CD4-positive, alpha-beta T cell treated with Interleukin-10 for 1 hour (primary cell): ENCODE measurements at regions not wholly inside any gene's neighbourhood (a gene's known extent, or its start where the extent isn't known, plus 50 kb on each side); places are given as distances from the start of the nearest gene placed in this dataset.

Experiments
- DNase-seq: peaks from one replicate; pipeline ENCODE4 v3.0.0-alpha.2; 2020

- DNase-seq: peak; percentile 18
Observed at GRCh38 chr9:515665-516064, 301.0 kb downstream of the DOCK8 start.

DNA sequence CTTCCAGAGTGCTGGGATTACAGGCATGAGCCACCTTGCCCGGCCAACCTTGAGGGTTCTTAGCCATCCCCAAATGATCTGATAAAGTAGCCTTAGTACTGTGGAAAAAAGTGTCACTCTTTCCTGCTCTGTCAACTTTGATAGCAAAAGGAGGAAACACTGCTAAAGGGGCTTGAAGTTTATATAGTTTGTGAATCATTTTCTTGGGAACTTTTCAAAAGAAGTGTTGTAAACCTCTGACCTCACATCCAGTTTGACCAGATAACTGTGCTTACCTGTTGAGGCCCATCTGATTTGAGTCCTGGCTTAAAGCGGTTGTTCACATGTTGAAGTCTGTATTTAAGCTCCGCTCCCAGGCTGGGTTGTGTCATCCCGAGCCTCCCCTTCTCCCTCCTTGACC lies 303.3 kb downstream of the DOCK8 start:
- no peak for DNase-seq

DNA sequence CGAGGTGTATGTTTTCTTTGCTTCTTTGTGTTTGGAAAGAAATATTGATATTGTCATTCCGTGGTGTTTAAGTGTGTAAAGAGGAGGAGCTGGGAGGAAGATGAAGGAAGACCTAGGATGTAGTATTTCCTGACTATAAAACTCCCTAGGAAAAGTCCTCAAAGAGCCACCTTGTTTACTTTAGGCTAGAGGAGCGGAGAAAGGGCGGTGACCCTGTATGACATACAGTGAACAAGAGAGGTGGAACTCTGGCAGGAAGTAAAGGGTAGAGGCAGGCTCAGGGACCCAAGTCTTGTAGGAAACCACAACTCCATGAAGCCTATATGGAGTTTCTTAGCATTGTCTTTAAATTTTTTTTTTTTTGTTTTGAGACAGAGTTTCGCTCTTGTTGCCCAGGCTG lies 303.9 kb downstream of the DOCK8 start:
- DNase-seq: no peak

GRCh38 chr9:519579-519978 lies 304.9 kb downstream of the DOCK8 start:
- no peak for DNase-seq

GRCh38 chr9:520302-520701 lies 305.6 kb downstream of the DOCK8 start:
- no peak for DNase-seq

DNA sequence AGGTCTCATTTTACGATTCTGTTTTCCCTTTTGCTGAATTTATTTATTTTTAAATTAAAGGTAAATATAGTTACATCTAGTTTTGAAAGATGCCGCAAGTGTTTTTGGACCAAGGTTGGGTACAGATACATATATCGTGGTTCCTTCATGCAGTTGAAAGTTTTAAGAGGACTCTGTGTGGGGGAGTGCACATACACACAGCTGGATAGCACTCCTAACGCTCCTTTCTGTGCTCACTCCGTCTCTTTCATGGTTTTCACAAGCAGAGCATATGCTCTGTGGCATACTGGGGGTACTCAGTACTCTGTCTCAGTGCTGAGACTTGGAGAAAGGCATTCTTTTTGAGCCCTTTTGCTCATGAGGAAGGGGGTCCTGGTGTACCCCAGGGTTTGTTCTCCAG lies 307.5 kb downstream of the DOCK8 start:
- DNase-seq: no peak

DNA sequence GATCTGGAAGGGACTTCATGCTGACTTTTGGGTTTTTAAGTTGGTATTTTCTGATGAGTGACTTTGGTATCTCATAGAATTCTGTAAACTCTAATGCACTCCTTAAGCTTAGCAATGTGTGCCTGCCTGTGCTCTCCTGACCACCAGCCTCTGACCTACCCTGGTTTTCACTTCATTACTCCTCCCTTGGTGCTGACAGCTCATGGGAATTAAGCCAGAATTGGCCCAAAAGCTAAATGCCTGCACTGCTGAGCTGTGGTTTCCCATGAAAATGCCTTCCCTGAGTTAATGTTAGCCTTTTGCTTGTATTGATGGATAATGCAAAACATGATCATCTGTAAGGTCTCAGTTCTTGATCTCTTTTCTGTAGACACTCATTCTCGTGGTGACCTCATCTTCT lies 308.0 kb downstream of the DOCK8 start:
- no peak for DNase-seq

DNA sequence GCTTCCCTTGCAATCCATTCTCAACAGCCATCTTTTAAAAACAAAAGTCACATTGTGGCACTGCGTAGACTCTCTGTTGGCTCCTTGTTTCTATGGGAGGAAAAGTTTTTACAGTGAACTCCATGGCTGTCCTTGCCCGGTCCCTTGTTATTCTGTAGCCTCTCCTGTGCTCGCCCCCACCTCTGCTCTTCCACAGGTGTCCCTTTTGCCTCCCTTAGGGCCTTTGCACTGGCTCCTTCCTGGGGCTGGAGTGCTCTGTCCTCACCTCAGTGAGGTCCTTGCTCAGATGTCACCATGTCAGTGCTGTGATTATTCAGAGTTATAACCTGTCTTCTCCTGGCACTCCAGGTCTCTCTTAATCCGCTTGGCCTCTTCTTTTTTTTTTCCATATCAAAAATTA lies 308.8 kb downstream of the DOCK8 start:
- no peak for DNase-seq

- no peak for DNase-seq
Observed at GRCh38 chr9:524008-524407, 309.3 kb downstream of the DOCK8 start.

DNA sequence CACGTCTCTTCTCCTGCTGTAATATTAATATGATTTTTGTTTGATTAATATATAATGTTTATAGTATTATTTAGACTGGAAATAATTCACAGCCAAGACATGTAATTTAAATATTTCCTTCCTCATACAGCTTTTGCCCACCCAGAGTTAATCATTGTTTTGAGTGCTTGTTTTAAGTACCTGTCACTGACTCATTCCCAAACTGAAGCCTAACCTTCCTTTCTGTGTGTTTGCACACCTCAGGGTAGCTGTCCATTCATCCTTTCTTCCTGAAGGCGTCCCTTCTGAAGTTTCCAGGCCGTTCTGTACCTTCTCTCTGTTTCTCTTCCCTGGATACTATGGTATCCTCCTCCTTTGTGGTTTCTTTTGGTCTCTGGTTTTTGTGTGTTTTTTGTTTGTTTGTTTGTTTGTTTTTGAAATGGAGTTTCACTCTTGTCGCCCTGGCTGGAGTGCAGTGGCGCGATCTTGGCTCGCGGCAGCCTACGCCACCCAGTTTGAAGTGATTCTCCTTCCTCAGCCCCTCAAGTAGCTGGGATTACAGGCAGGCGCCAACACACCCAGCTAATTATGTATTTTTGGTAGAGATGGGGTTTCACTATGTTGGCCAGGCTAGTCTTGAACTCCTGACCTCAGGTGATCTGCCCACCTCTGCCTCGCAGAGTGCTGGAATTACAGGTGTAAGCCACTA lies 312.4 kb downstream of the DOCK8 start:
- no peak for DNase-seq

DNA sequence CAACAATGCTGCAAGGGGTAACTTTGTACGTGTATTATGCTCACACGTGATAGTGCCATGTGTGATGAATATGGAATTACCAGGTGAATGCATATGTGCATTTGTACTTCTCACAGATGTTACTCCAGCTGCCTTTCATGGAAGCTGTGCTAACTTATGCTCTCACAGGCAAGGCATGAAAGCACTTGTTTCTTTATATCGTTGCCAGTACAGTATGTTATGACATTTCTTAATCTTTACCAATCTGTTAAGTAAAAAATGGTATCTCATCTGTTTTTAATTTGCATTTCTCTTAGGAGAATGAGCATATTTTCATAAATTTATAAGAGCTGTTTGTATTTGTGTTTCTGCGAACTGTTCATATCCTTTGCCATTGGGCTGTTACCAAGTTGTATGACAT lies 311.8 kb upstream of the DMRT1 start:
- no peak for DNase-seq

- DNase-seq: no peak
Observed at GRCh38 chr9:530681-531080, 310.8 kb upstream of the DMRT1 start.

DNA sequence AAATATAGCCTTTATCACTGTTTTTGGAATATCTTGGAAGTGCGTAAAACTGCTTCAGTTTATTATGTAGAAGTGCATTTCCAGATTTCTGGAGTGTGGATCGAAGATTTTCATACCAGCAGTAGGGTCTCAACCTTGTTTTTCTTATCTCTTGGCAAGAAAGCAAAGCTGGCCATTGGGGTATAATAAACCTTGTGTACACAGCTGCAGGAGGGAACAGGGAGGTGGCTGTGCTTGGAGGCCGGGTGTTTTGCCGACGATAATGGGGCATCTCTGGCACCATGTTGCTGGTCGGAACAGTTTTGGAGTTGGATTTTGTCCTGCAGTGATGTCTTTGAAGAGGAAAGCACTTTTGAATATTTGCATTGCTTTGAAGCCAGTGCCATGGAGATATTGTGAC lies 308.8 kb upstream of the DMRT1 start:
- DNase-seq: no peak

DNA sequence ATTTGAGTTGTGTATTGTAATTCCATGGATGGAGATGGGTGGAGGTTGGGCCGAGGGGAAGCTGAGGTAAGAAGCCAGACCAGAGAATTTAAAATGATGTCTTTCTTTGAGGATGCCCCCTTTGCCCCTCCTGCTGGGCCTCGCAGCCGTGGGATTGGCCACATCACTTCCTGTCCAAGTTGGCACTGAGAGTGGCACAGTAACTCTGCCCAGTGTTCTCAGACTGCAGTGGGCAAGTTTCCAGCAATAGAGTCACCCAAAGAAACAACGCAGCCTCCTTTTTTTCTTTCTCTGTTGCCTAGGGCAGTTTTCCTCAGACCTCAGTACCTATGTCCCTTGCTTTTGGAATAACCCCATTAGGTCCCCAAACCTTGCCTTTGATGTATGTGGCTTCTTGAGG lies 306.6 kb upstream of the DMRT1 start:
- no peak for DNase-seq

- DNase-seq: no peak
Observed at GRCh38 chr9:535356-535755, 306.1 kb upstream of the DMRT1 start.

DNA sequence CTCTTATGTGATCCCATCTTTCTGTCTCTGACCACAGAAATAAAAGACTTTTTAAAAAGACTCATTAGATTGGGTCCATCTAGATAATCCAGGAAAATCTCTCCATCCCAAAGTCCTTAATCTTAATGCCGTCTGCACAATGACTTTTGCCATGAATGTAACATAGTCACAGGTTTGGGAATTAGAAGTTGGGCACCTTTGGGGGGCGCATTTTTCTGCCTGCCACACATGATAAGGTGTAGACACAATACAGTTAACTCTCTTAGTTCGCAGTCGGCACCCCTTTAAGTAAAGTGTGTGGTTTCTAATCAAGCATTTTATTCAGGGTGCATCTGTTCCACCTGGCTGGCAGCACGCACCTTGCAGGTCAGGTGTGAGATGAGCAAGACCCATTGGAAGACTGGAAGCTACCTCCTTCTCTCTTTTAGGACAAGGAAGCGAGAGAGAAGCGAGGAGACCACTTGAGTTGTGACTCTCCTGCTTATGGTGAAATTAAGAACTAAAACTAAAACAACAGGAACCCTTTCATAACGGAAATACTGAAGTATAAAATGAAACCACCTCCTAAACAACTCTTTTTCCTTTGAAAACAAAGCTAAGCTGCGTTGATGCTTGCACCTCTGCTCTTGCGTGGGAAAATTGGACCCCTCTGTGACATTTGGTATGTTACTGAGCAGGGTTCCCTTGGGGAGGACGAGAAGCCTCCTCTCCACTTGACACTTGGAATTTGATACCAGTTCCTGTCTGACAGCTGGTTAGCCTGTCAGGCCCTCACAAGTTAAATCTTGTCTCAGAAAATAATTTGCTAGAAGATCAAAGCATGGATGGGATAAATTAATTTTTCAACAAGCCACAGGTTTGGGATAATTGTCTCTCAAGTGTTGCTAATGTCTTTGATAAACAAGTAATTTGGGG lies 304.6 kb upstream of the DMRT1 start:
- no peak for DNase-seq

- no peak for DNase-seq
Observed at GRCh38 chr9:543478-543877, 298.0 kb upstream of the DMRT1 start.

- DNase-seq: no peak
Observed at GRCh38 chr9:545480-545879, 296.0 kb upstream of the DMRT1 start.

DNA sequence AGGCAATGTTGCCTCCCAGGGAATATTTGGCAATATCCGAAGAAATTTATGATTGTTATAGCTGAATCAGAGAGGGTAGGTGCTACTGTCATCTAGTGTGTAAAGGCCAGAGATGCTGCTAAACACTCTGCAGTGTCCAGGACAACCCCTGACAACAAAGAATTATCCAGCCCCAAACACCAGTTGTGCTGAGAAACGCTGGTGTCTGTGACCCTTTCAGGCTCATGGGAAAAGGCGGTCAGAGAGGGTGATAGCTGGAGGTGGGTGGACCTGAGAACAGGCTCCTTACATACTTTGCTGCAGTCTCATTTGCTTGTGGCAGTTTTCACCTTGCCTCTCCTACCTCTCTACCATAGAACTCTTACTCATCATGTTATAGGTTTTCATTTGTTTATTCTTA lies 295.3 kb upstream of the DMRT1 start:
- DNase-seq: no peak

- peak; percentile 11 for DNase-seq
Observed at GRCh38 chr9:546797-547223, 294.7 kb upstream of the DMRT1 start.

DNA sequence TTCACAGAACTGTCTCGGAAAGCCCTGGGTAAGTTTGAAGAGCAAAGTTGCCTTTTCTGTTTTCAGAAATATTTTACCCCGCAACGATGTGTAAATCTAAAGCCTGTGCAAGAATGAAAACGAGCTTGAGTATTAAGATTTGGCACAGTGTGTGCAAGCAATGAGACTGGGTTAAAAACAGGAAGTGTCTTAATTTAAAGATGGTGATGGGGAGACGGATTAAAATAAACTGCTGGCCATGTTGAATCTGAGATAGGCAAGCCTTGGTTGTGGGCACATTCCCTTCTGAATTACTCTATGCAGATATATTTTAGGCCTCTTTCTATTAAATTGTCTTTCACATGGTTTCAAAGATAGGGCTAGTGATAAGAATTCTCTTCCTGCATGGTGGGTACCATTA lies 294.2 kb upstream of the DMRT1 start:
- no peak for DNase-seq

DNA sequence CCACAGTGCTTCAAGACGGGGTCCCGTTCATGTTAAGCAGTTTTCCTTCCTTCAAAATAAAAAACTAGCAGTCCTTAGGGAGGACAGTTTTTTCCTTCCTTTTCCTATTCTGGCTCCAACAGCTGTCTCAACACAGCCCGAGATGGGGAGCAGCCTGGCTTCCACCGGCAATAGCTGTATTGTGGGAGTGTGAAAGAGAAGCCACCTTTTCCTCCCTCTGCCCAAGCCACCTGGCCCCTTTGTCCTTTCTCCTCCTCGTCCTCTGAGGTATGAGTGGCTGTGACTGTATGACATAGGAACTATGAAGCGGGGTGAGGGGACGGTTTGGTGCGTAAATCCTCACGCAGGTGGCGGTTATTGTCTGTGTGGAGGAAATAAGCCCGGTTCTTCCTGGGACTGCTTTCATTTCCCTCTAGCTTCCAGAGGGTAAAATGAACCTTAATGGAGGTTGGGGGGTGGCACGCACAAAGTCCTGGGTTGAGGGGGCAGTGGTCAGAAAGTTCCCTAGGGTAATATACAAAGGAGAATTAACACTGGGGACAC lies 292.0 kb upstream of the DMRT1 start:
- DNase-seq: no peak

DNA sequence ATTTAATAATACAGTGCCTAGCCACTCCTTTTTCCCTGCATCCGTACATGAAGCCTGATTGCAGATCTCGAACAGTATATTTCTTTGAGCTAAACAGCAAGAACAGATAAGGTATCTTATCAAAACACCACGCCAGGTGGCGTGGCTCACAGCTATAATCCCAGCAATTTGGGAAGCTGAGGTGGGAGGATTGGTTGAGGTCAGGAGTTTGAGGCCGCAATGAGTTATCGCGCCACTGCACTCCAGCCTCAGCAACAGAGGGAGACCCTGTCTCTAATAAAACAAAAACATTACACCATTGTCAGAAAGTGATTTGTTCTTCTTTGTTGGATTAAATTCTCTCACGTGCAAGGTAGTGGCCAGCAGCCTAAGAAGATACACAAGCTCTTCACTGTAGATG lies 291.2 kb upstream of the DMRT1 start:
- no peak for DNase-seq
